Brain microvascular endothelial cell (primary cell): ENCODE measurements at regions not wholly inside any gene's neighbourhood (a gene's known extent, or its start where the extent isn't known, plus 50 kb on each side); places are given as distances from the start of the nearest gene placed in this dataset.

Experiments
- DNase-seq: peaks from one replicate; pipeline ENCODE4 v3.0.0-alpha.2; 2020
- H3K27ac ChIP-seq: fragments of 250-450 bp; sonication (Bioruptor Pico); 2 replicates; pipeline ENCODE4 v1.5.1; 2020; ENCODE audit warnings: mild to moderate bottlenecking, moderate library complexity
- H3K27me3 ChIP-seq: fragments of 250-450 bp; sonication (Bioruptor Pico); replicated peaks from 2 replicates; pipeline ENCODE4 v1.5.1; 2020; ENCODE audit warnings: mild to moderate bottlenecking
- H3K36me3 ChIP-seq: fragments of 250-450 bp; sonication (Bioruptor Pico); replicated peaks from 2 replicates; pipeline ENCODE4 v1.5.1; 2020; ENCODE audit warnings: mild to moderate bottlenecking
- H3K4me3 ChIP-seq: 2 replicates; pipeline ENCODE4 v1.5.1; 2011; ENCODE audit warnings: low read depth, mild to moderate bottlenecking, control low read depth, low read length, moderate library complexity
- CTCF ChIP-seq: IDR thresholded peaks from 2 replicates; pipeline ENCODE4 v1.5.1; 2011; ENCODE audit warnings: low read depth, mild to moderate bottlenecking, moderate library complexity, low read length, control low read depth, inconsistent platforms; ENCODE audit errors: missing control alignments
- in situ Hi-C: cut with HindIII; loops from 2 replicates; pipeline ENCODE4 v1.10.0; 2017; ENCODE audit warnings: low sequenced_read_pairs, low pct_ligation_motif_present

- in situ Hi-C loops, result no loop called here
- no peak overlapping the region for H3K27ac ChIP-seq
- no peak for DNase-seq
- TF ChIP-seq CTCF, result no peak
- no peaks in the 10 kb centered on the region for H3K27me3 ChIP-seq
- H3K4me3 ChIP-seq, result no peak overlapping the region
- H3K36me3 ChIP-seq, result no peaks in the 10 kb centered on the region
Measured at GRCh38 chr5:166553778-166554177, 1737.7 kb upstream of the WWC1 start.

- DNase-seq, result no peak
- H3K27ac ChIP-seq, result no peak overlapping the region
- in situ Hi-C loops, result no loop called here
- no peak overlapping the region for H3K4me3 ChIP-seq
- H3K36me3 ChIP-seq, result no peaks in the 10 kb centered on the region
- no peak for TF ChIP-seq CTCF
- no peaks in the 10 kb centered on the region for H3K27me3 ChIP-seq
Measured at GRCh38 chr5:166561759-166562158, 1729.7 kb upstream of the WWC1 start.

- no peak for TF ChIP-seq CTCF
- no peak for DNase-seq
- Histone ChIP-seq H3K4me3 (no peak overlapping the region), H3K27me3 (no peaks in the 10 kb centered on the region), H3K27ac (no peak overlapping the region), H3K36me3 (no peaks in the 10 kb centered on the region)
- in situ Hi-C loops, result no loop called here
Measured at GRCh38 chr5:166562246-166562645, 1729.2 kb upstream of the WWC1 start.

GRCh38 chr5:166566725-166567124 is 1724.7 kb upstream of the WWC1 start:
- no peak for TF ChIP-seq CTCF
- Histone ChIP-seq H3K27me3 (no peaks in the 10 kb centered on the region), H3K36me3 (no peaks in the 10 kb centered on the region), H3K27ac (no peak overlapping the region), H3K4me3 (no peak overlapping the region)
- DNase-seq, result no peak
- in situ Hi-C loops, result no loop called here

- H3K27me3 ChIP-seq, result no peaks in the 10 kb centered on the region
- H3K36me3 ChIP-seq, result no peaks in the 10 kb centered on the region
- H3K4me3 ChIP-seq, result no peak overlapping the region
- H3K27ac ChIP-seq, result no peak overlapping the region
- no peak for TF ChIP-seq CTCF
- in situ Hi-C loops, result no loop called here
- no peak for DNase-seq
Measured at GRCh38 chr5:166570865-166571264, 1720.6 kb upstream of the WWC1 start.

GRCh38 chr5:166571668-166572067 is 1719.8 kb upstream of the WWC1 start:
- no peak for TF ChIP-seq CTCF
- Histone ChIP-seq H3K36me3 (no peaks in the 10 kb centered on the region), H3K4me3 (no peak overlapping the region), H3K27me3 (no peaks in the 10 kb centered on the region), H3K27ac (no peak overlapping the region)
- no peak for DNase-seq
- in situ Hi-C loops, result no loop called here
